OCI-LY7 (cell line): ENCODE measurements at regions not wholly inside any gene's neighbourhood (a gene's known extent, or its start where the extent isn't known, plus 50 kb on each side); places are given as distances from the start of the nearest gene placed in this dataset.

Source experiments
- BruUV-seq: library from RNA; stranded (reverse); fragments of 400-500 nt; replicated peaks from 2 replicates; lab custom pipeline; 2021; lab: Mats Ljungman, UMichigan
- CTCF ChIA-PET: fragments of 300-600 bp; sonication (Branson Sonifier 250); formaldehyde crosslinking; loops from one replicate; lab custom pipeline; 2022; ENCODE audit warnings: antibody characterized with exemption; ENCODE audit not compliant: unreplicated experiment; lab: Charles Lee
- POLR2A ChIA-PET: fragments of 300-600 bp; sonication (Branson Sonifier 250); formaldehyde crosslinking; loops from one replicate; lab custom pipeline; 2022; ENCODE audit warnings: antibody characterized with exemption; lab: Charles Lee
- DNase-seq: peaks from one replicate; pipeline ENCODE4 v3.0.0-alpha.2; 2015; ENCODE audit warnings: low spot score
- H2AFZ ChIP-seq: fragments of 200-600 bp; sonication (generic), shearing (Covaris generic); 2 replicates; pipeline ENCODE4 v1.6.1; 2014; ENCODE audit warnings: mild to moderate bottlenecking, antibody characterized with exemption, low read length, moderate library complexity
- H3K27ac ChIP-seq: fragments of 200-600 bp; sonication (generic); 2 replicates; pipeline ENCODE4 v1.5.1; 2014; ENCODE audit warnings: mixed run types, low read depth, mild to moderate bottlenecking, moderate library complexity, low read length, inconsistent platforms; ENCODE audit not compliant: poor library complexity, severe bottlenecking
- H3K36me3 ChIP-seq: fragments of 200-600 bp; sonication (generic); 2 replicates; pipeline ENCODE4 v1.6.1; 2014; ENCODE audit warnings: mild to moderate bottlenecking, antibody characterized with exemption, low read length, moderate library complexity, mixed read lengths; ENCODE audit not compliant: insufficient read depth
- H3K4me1 ChIP-seq: fragments of 200-600 bp; sonication (generic); 2 replicates; pipeline ENCODE4 v1.5.1; 2014; ENCODE audit warnings: mild to moderate bottlenecking, low read length; ENCODE audit not compliant: insufficient read depth, poor library complexity, severe bottlenecking
- H3K4me2 ChIP-seq: fragments of 200-600 bp; sonication (generic); 2 replicates; pipeline ENCODE4 v1.6.1; 2014; ENCODE audit warnings: mild to moderate bottlenecking, low read length
- H3K4me3 ChIP-seq: fragments of 200-600 bp; sonication (generic); 2 replicates; pipeline ENCODE4 v1.5.1; 2014; ENCODE audit warnings: mild to moderate bottlenecking, low read depth, low read length; ENCODE audit not compliant: poor library complexity, severe bottlenecking
- H3K79me2 ChIP-seq: fragments of 200-600 bp; sonication (generic); 2 replicates; pipeline ENCODE4 v1.6.1; 2016; ENCODE audit warnings: low read depth, mild to moderate bottlenecking, low read length, moderate library complexity, mixed read lengths; ENCODE audit not compliant: insufficient read depth
- H3K9me2 ChIP-seq: fragments of 200-600 bp; sonication (generic); 2 replicates; pipeline ENCODE4 v1.6.1; 2016; ENCODE audit warnings: mild to moderate bottlenecking, low read length, mixed read lengths; ENCODE audit not compliant: insufficient read depth
- H3K9me3 ChIP-seq: fragments of 200-600 bp; sonication (generic); 2 replicates; pipeline ENCODE4 v1.6.1; 2014; ENCODE audit warnings: mild to moderate bottlenecking, mixed run types, low read length, mixed read lengths
- H4K20me1 ChIP-seq: fragments of 200-600 bp; sonication (generic); 2 replicates; pipeline ENCODE4 v1.6.1; 2014; ENCODE audit warnings: mild to moderate bottlenecking, antibody characterized with exemption, low read length, moderate library complexity, mixed read lengths; ENCODE audit not compliant: insufficient read depth
- EZH2phosphoT487 ChIP-seq: fragments of 200-600 bp; sonication (generic); IDR thresholded peaks from 2 replicates; pipeline ENCODE4 v1.6.1; 2018; ENCODE audit warnings: low read depth, borderline replicate concordance, mild to moderate bottlenecking, mixed run types, antibody characterized with exemption, low read length, moderate library complexity, mixed read lengths
- intact Hi-C: fragments of 100-400 bp; cut with micrococcal nuclease; formaldehyde crosslinking; loops from one replicate; pipeline ENCODE4 v1.10.0; 2022; ENCODE audit not compliant: unreplicated experiment
- TF ChIP-seq, protein P1 (sequence below): fragments of 200-600 bp; sonication (generic); conservative IDR thresholded peaks from 2 replicates; pipeline ENCODE4 v1.5.1; 2014; ENCODE audit warnings: mild to moderate bottlenecking, antibody characterized with exemption, low read length, moderate library complexity, mixed read lengths

DNA sequence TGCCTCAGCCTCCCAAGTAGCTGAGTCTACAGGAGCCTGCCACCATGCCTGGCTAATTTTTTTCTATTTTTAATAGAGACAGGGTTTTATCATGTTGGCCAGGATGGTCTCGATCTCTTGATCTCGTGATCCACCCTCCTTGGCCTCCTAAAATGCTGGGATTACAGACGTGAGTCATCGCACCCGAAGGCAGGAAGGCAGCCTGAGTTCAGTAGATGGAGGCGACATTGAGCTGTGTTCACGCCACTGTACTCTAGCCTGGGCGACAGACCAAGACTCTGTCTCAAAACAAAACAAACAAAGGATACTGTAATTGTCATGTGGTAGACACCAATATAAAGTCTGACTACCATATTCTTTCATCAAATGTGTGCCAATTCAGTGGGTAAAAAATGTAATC lies 500.9 kb upstream of the DSEL start:
- H3K79me2 ChIP-seq = no peaks in the 10 kb centered on the region
- ChIA-PET CTCF (no interaction called here), POLR2A (interaction anchor here (0.7 kb wide), 1 partner anchor 388 kb away, joined by 4 read pairs; no protein-coding TSS in a partner anchor)
- no peak overlapping the region for H2AFZ ChIP-seq
- no peak for DNase-seq
- H3K27ac ChIP-seq = no peak overlapping the region
- intact Hi-C loops = no loop called here
- H3K36me3 ChIP-seq = no peaks in the 10 kb centered on the region
- no peaks in the 10 kb centered on the region for H3K9me2 ChIP-seq
- no peaks in the 10 kb centered on the region for H4K20me1 ChIP-seq
- H3K4me3 ChIP-seq = no peak overlapping the region
- no peak for TF ChIP-seq EZH2phosphoT487
- TF ChIP-seq, protein P1, sequence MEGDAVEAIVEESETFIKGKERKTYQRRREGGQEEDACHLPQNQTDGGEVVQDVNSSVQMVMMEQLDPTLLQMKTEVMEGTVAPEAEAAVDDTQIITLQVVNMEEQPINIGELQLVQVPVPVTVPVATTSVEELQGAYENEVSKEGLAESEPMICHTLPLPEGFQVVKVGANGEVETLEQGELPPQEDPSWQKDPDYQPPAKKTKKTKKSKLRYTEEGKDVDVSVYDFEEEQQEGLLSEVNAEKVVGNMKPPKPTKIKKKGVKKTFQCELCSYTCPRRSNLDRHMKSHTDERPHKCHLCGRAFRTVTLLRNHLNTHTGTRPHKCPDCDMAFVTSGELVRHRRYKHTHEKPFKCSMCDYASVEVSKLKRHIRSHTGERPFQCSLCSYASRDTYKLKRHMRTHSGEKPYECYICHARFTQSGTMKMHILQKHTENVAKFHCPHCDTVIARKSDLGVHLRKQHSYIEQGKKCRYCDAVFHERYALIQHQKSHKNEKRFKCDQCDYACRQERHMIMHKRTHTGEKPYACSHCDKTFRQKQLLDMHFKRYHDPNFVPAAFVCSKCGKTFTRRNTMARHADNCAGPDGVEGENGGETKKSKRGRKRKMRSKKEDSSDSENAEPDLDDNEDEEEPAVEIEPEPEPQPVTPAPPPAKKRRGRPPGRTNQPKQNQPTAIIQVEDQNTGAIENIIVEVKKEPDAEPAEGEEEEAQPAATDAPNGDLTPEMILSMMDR = no peak
- H3K4me1 ChIP-seq = no peaks in the 10 kb centered on the region
- BruUV-seq = no TSS peak
- no peaks in the 10 kb centered on the region for H3K9me3 ChIP-seq
- H3K4me2 ChIP-seq = no peak overlapping the region

DNA sequence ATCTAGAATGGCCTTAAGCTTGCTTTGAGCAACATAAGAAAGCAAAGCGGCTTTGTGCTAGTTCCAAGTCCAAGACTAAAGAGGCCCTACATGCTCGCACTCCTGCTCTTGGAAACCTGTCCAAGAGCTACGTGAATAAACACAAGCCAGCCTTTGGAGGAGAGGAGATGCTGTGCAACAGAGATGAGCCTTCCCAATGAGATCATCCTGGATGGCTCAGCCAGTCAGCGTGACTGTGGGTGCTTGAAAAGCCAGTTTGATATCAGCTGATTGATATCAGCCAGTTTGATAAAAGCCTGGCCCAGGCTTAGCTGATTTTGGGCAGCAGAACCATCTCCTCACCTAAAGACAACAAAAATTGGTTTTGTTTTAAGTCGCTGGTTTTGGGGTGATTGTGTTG lies 481.0 kb upstream of the DSEL start:
- DNase-seq = no peak
- ChIA-PET CTCF (no interaction called here), POLR2A (no interaction called here)
- no peak overlapping the region for H3K4me3 ChIP-seq
- H3K79me2 ChIP-seq = no peaks in the 10 kb centered on the region
- no peaks in the 10 kb centered on the region for H3K9me2 ChIP-seq
- H3K9me3 ChIP-seq = no peaks in the 10 kb centered on the region
- intact Hi-C loops = no loop called here
- H3K4me2 ChIP-seq = no peak overlapping the region
- BruUV-seq = no TSS peak
- no peaks in the 10 kb centered on the region for H3K36me3 ChIP-seq
- no peak overlapping the region for H3K27ac ChIP-seq
- no peak for TF ChIP-seq EZH2phosphoT487
- TF ChIP-seq, protein P1 = no peak
- no peak overlapping the region for H2AFZ ChIP-seq
- no peaks in the 10 kb centered on the region for H4K20me1 ChIP-seq
- H3K4me1 ChIP-seq = no peaks in the 10 kb centered on the region

DNA sequence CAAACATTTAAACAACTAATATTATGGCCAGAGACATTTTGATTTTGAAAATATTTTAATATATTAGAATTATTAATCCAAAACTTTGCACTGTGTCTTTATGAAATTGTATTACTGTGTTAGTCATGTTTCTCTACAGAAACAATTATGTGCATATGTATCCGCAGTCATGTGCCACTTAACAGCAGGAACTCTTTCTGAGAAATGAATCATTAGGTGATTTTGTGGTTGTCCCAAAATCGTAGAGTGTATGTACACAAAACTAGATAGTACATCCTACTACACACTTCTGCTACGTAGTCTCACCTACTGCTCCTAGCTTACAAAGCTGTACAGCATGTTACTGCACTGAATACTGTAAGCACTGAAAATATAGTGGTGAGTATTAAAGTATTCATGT lies 479.2 kb upstream of the DSEL start:
- Histone ChIP-seq H3K9me2 (no peaks in the 10 kb centered on the region), H3K9me3 (no peaks in the 10 kb centered on the region), H4K20me1 (no peaks in the 10 kb centered on the region), H3K4me2 (no peak overlapping the region), H2AFZ (no peak overlapping the region), H3K4me1 (no peaks in the 10 kb centered on the region), H3K27ac (no peak overlapping the region), H3K4me3 (no peak overlapping the region), H3K36me3 (no peaks in the 10 kb centered on the region), H3K79me2 (no peaks in the 10 kb centered on the region)
- POLR2A ChIA-PET = no interaction called here
- BruUV-seq = no TSS peak
- intact Hi-C loops = no loop called here
- CTCF ChIA-PET = no interaction called here
- TF ChIP-seq, protein P1 = no peak
- TF ChIP-seq EZH2phosphoT487 = no peak
- DNase-seq = no peak
